HFFc6 (cell line): ENCODE measurements at regions not wholly inside any gene's neighbourhood (a gene's known extent, or its start where the extent isn't known, plus 50 kb on each side); places are given as distances from the start of the nearest gene placed in this dataset.

Experiments used
- DNase-seq: peaks from one replicate; pipeline ENCODE4 v3.0.0-alpha.2; 2018
- H3K27ac Mint-ChIP-seq: 2 replicates; pipeline ENCODE4 v1.8.0; 2020; ENCODE audit warnings: mild to moderate bottlenecking, mixed read lengths
- H3K27me3 Mint-ChIP-seq: 2 replicates; pipeline ENCODE4 v1.8.0; 2021; ENCODE audit warnings: mild to moderate bottlenecking, moderate library complexity, mixed read lengths; ENCODE audit not compliant: insufficient read depth
- H3K36me3 Mint-ChIP-seq: 2 replicates; pipeline ENCODE4 v1.8.0; 2021; ENCODE audit warnings: low read depth, mixed read lengths
- H3K4me1 Mint-ChIP-seq: 2 replicates; pipeline ENCODE4 v1.8.0; 2020; ENCODE audit warnings: low read depth, mixed read lengths
- H3K4me3 Mint-ChIP-seq: 2 replicates; pipeline ENCODE4 v1.8.0; 2020; ENCODE audit warnings: mild to moderate bottlenecking, moderate library complexity, mixed read lengths
- H3K9me3 Mint-ChIP-seq: 2 replicates; pipeline ENCODE4 v1.8.0; 2020; ENCODE audit warnings: mild to moderate bottlenecking, mixed read lengths
- CTCF ChIP-seq: fragments of 200-600 bp; sonication (generic); IDR thresholded peaks from 2 replicates; pipeline ENCODE4 v1.5.0; 2021; ENCODE audit warnings: antibody characterized with exemption, mild to moderate bottlenecking

GRCh38 chr3:70647094-70647493 is 334.7 kb upstream of the MDFIC2 start:
- H3K36me3 Mint-ChIP-seq = no peaks in the 10 kb centered on the region
- peaks cover 5% of the 10 kb centered on the region for H3K27me3 Mint-ChIP-seq
- no peak overlapping the region for H3K27ac Mint-ChIP-seq
- no peak for DNase-seq
- TF ChIP-seq CTCF = no peak
- H3K4me3 Mint-ChIP-seq = no peak overlapping the region
- no peaks in the 10 kb centered on the region for H3K4me1 Mint-ChIP-seq
- no peaks in the 10 kb centered on the region for H3K9me3 Mint-ChIP-seq

GRCh38 chr3:70646635-70647034 is 334.2 kb upstream of the MDFIC2 start:
- Mint-ChIP-seq H3K4me3 (no peak overlapping the region), H3K27ac (no peak overlapping the region), H3K4me1 (no peaks in the 10 kb centered on the region), H3K36me3 (no peaks in the 10 kb centered on the region), H3K27me3 (peaks cover 5% of the 10 kb centered on the region), H3K9me3 (no peaks in the 10 kb centered on the region)
- no peak for DNase-seq
- no peak for TF ChIP-seq CTCF

GRCh38 chr3:70640481-70640880 is 328.0 kb upstream of the MDFIC2 start:
- Mint-ChIP-seq H3K9me3 (no peaks in the 10 kb centered on the region), H3K4me3 (no peak overlapping the region), H3K27ac (no peak overlapping the region), H3K27me3 (peaks cover 8% of the 10 kb centered on the region), H3K36me3 (no peaks in the 10 kb centered on the region), H3K4me1 (no peaks in the 10 kb centered on the region)
- no peak for DNase-seq
- no peak for TF ChIP-seq CTCF

GRCh38 chr3:70635301-70635700 is 322.9 kb upstream of the MDFIC2 start:
- no peaks in the 10 kb centered on the region for H3K36me3 Mint-ChIP-seq
- H3K27ac Mint-ChIP-seq = no peak overlapping the region
- TF ChIP-seq CTCF = no peak
- no peak for DNase-seq
- no peak overlapping the region for H3K4me3 Mint-ChIP-seq
- H3K4me1 Mint-ChIP-seq = no peaks in the 10 kb centered on the region
- H3K27me3 Mint-ChIP-seq = peaks cover 2% of the 10 kb centered on the region
- no peaks in the 10 kb centered on the region for H3K9me3 Mint-ChIP-seq

- Mint-ChIP-seq H3K27me3 (peaks cover 3% of the 10 kb centered on the region), H3K36me3 (no peaks in the 10 kb centered on the region), H3K4me3 (no peak overlapping the region), H3K9me3 (no peaks in the 10 kb centered on the region), H3K4me1 (no peaks in the 10 kb centered on the region), H3K27ac (no peak overlapping the region)
- no peak for TF ChIP-seq CTCF
- DNase-seq = no peak
These were observed 319.4 kb upstream of the MDFIC2 start for GRCh38 chr3:70631716-70632307.

GRCh38 chr3:70621451-70621850 is 309.0 kb upstream of the MDFIC2 start:
- H3K36me3 Mint-ChIP-seq = no peaks in the 10 kb centered on the region
- no peaks in the 10 kb centered on the region; the same call in 1 of the 2 replicates for H3K9me3 Mint-ChIP-seq
- H3K27me3 Mint-ChIP-seq = no peaks in the 10 kb centered on the region

More at GRCh38 chr3:70621451-70621850, 309.0 kb upstream of the MDFIC2 start:
- no peak overlapping the region for H3K4me3 Mint-ChIP-seq
- no peaks in the 10 kb centered on the region for H3K4me1 Mint-ChIP-seq
- DNase-seq = no peak
- TF ChIP-seq CTCF = no peak
- no peak overlapping the region for H3K27ac Mint-ChIP-seq
